Uterus (tissue), 3 donors: ENCODE measurements at regions not wholly inside any gene's neighbourhood (a gene's known extent, or its start where the extent isn't known, plus 50 kb on each side); places are given as distances from the start of the nearest gene placed in this dataset.

Experiments
- DNase-seq, 2 donors: peaks; one replicate each; pipeline ENCODE4 v3.0.0-alpha.2; 2019 to 2020
- H3K27ac ChIP-seq, 2 donors: fragments of 200-600 bp; sonication (generic); 1 replicate in 1 of 2; 2 replicates in 1 of 2; pipeline ENCODE4 v1.5.1; 2016 to 2018
- H3K27me3 ChIP-seq, 2 donors: fragments of 200-600 bp; sonication (generic); one replicate each; pipeline ENCODE4 v1.5.1; 2018 to 2019; ENCODE audit warnings: control low read depth in 1 of 2
- H3K36me3 ChIP-seq, 2 donors: fragments of 200-600 bp; sonication (generic); one replicate each; pipeline ENCODE4 v1.5.1; 2019; ENCODE audit warnings: control low read depth in 1 of 2
- H3K4me1 ChIP-seq, 2 donors: fragments of 200-600 bp; sonication (generic); one replicate each; pipeline ENCODE4 v1.5.1; 2018 to 2019; ENCODE audit warnings: control low read depth in 1 of 2
- H3K4me3 ChIP-seq, 2 donors: fragments of 200-600 bp; sonication (generic); 1 replicate in 1 of 2; 2 replicates in 1 of 2; pipeline ENCODE4 v1.5.1; 2018 to 2019; ENCODE audit warnings: mild to moderate bottlenecking in 1 of 2
- H3K9me3 ChIP-seq, 2 donors: fragments of 200-600 bp; sonication (generic); one replicate each; pipeline ENCODE4 v1.5.1; 2019; ENCODE audit warnings: control low read depth in 1 of 2
- POLR2A ChIP-seq, 2 donors: fragments of 450-650 bp; IDR thresholded peaks; one replicate each; pipeline ENCODE4 v1.6.1; 2016; ENCODE audit warnings: antibody characterized with exemption in 2 of 2, mild to moderate bottlenecking in 1 of 2, moderate library complexity in 1 of 2
- intact Hi-C: fragments of 100-400 bp; cut with DNase I; formaldehyde crosslinking; loops from one replicate; pipeline ENCODE4 v1.15.1; 2023; ENCODE audit warnings: low total_unique reads
- TF ChIP-seq, protein P1 (sequence below), 4 experiments: fragments of 200-600 bp in 2 of 4; fragments of 450-650 bp in 2 of 4; sonication (generic) in 2 of 4; IDR thresholded peaks; one replicate each; pipeline ENCODE4 v1.5.1; 2016 to 2019; ENCODE audit warnings: antibody characterized with exemption in 4 of 4, mild to moderate bottlenecking in 2 of 4, moderate library complexity in 1 of 4
- donor health status: DM: yes; HTN: yes; CAD: no.

DNA sequence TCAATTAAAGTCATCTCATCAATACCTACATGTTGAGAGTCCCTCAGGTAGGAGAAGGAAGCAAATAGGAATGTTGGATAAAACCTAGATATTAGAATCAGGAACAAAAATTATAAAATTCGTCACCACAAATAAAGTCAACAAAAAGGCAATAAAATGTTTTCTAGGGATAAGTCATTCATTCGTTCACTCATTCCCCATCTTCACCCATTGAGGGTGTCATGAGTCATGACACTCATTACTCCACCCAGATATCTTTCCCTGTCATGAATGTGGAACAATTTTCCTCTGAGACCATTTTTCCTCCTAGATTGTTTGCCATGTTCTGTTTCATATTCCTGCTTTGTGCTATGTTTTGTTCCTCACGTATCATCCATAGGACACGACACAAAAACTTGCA, 50.9 kb upstream of the OLIG3 start:
- intact Hi-C loops = no loop called here
- Histone ChIP-seq H3K4me3 (no peak overlapping the region), H3K36me3 (no peaks in the 10 kb centered on the region), H3K9me3 (no peaks in the 10 kb centered on the region), H3K27me3 (no peaks in the 10 kb centered on the region), H3K27ac (no peak overlapping the region), H3K4me1 (no peaks in the 10 kb centered on the region)
- TF ChIP-seq, protein P1, sequence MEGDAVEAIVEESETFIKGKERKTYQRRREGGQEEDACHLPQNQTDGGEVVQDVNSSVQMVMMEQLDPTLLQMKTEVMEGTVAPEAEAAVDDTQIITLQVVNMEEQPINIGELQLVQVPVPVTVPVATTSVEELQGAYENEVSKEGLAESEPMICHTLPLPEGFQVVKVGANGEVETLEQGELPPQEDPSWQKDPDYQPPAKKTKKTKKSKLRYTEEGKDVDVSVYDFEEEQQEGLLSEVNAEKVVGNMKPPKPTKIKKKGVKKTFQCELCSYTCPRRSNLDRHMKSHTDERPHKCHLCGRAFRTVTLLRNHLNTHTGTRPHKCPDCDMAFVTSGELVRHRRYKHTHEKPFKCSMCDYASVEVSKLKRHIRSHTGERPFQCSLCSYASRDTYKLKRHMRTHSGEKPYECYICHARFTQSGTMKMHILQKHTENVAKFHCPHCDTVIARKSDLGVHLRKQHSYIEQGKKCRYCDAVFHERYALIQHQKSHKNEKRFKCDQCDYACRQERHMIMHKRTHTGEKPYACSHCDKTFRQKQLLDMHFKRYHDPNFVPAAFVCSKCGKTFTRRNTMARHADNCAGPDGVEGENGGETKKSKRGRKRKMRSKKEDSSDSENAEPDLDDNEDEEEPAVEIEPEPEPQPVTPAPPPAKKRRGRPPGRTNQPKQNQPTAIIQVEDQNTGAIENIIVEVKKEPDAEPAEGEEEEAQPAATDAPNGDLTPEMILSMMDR (IDR thresholded peaks at IDR 0.05) = no peak
- no peak for TF ChIP-seq POLR2A (IDR thresholded peaks at IDR 0.05)
- no peak for DNase-seq

DNA sequence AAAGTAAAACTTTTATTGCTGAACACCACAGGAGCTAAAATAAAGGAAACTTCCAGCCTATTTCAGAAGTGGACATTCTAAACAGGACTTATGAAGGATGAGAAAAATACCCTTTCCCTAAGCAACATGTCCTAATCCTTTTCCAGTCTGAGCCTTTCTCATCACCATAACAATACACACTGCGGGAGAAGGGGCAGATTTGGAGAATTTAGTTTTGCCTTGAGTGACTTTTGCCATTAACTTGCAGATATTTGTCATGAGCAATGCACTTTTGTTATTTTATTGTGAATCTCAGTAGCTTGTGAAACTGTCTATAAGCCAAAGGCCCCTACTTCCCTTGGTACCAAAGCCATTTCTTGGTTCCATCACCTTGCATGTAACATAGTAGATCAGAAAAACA, 53.0 kb upstream of the OLIG3 start:
- H3K36me3 ChIP-seq = no peaks in the 10 kb centered on the region
- no peak overlapping the region for H3K4me3 ChIP-seq
- no peak overlapping the region for H3K27ac ChIP-seq
- H3K27me3 ChIP-seq = no peaks in the 10 kb centered on the region
- H3K9me3 ChIP-seq = no peaks in the 10 kb centered on the region
- intact Hi-C loops = no loop called here
- no peak for DNase-seq
- H3K4me1 ChIP-seq = no peaks in the 10 kb centered on the region
- no peak for TF ChIP-seq POLR2A (IDR thresholded peaks at IDR 0.05)
- TF ChIP-seq, protein P1 (IDR thresholded peaks at IDR 0.05) = no peak

DNA sequence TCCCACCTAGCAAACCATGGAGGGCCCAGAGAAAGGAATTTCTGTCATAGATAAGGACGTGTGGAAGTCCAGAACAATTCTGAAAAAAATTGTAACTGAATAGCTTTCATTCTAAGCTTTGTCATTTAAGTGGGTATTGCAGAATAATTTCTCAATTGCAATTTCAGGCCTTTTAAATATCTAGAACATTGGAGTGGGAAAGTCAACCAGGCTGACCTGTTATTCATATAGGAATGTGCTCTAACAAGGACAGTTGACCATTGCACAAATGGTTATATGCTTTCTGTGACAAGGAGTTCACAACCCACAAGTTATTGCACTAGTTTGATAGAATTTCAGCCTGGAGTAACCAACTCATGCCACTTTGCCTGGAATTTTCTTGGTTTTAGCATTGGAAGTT, 53.4 kb upstream of the OLIG3 start:
- Histone ChIP-seq H3K9me3 (no peaks in the 10 kb centered on the region), H3K27ac (no peak overlapping the region), H3K4me1 (no peaks in the 10 kb centered on the region), H3K27me3 (no peaks in the 10 kb centered on the region), H3K4me3 (no peak overlapping the region), H3K36me3 (no peaks in the 10 kb centered on the region)
- no peak for DNase-seq
- intact Hi-C loops = no loop called here
- TF ChIP-seq POLR2A (IDR thresholded peaks at IDR 0.05) = no peak
- TF ChIP-seq, protein P1 (IDR thresholded peaks at IDR 0.05) = no peak

GRCh38 chr6:137549106-137549505, 54.9 kb upstream of the OLIG3 start:
- intact Hi-C loops = no loop called here

DNA sequence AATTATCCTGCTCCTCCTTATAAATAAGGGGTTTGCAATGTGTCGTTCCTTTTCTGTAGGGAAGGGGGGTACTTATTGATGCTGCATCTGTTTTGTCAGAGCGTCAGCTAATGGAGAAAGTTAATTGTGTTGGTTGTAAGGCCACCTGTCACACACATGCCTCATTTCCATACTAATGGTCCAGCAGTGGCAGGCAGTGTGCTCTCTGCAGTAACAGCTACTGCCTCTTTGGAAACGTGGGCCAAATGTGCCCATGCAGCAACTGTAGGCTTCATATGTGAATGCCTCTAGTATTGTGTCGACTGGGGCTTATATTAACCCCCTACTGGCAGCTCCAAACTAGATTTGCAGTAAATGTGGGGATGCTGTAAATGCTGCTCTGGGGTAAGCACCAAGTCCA, 56.3 kb upstream of the OLIG3 start:
- Histone ChIP-seq H3K9me3 (no peaks in the 10 kb centered on the region), H3K4me1 (no peaks in the 10 kb centered on the region), H3K4me3 (no peak overlapping the region), H3K27me3 (no peaks in the 10 kb centered on the region), H3K36me3 (no peaks in the 10 kb centered on the region), H3K27ac (no peak overlapping the region)
- TF ChIP-seq POLR2A (IDR thresholded peaks at IDR 0.05) = no peak
- TF ChIP-seq, protein P1 (IDR thresholded peaks at IDR 0.05) = no peak
- DNase-seq = no peak
- intact Hi-C loops = no loop called here

More at GRCh38 chr6:137549106-137549505, 54.9 kb upstream of the OLIG3 start:
- Histone ChIP-seq H3K4me3 (no peak overlapping the region), H3K4me1 (no peaks in the 10 kb centered on the region), H3K36me3 (no peaks in the 10 kb centered on the region), H3K9me3 (no peaks in the 10 kb centered on the region), H3K27me3 (no peaks in the 10 kb centered on the region), H3K27ac (no peak overlapping the region)
- no peak for DNase-seq
- TF ChIP-seq, protein P1 (IDR thresholded peaks at IDR 0.05) = no peak
- no peak for TF ChIP-seq POLR2A (IDR thresholded peaks at IDR 0.05)
